GM23338 (cell line): ENCODE measurements at regions not wholly inside any gene's neighbourhood (a gene's known extent, or its start where the extent isn't known, plus 50 kb on each side); places are given as distances from the start of the nearest gene placed in this dataset.

Experiments used
- ATAC-seq: fragments of 200-7000 bp; cut with Tn5 transposase; 3 replicates; pipeline ENCODE4 v1.9.1; 2020
- DNase-seq: peaks from one replicate; pipeline ENCODE4 v3.0.0-alpha.2; 2015; ENCODE audit warnings: low spot score
- H2AFZ ChIP-seq: fragments of 200-600 bp; sonication (generic); 2 replicates; pipeline ENCODE4 v1.8.0; 2016; ENCODE audit warnings: antibody characterized with exemption, mild to moderate bottlenecking, moderate library complexity
- H3F3A ChIP-seq: fragments of 200-600 bp; sonication (generic); replicated peaks from 2 replicates; pipeline ENCODE4 v1.8.0; 2017; ENCODE audit warnings: antibody characterized with exemption, mixed run types, low read depth
- H3K27ac ChIP-seq: fragments of 200-600 bp; sonication (generic); 2 replicates; pipeline ENCODE4 v1.6.1; 2016; ENCODE audit warnings: low read depth
- H3K27me3 ChIP-seq: fragments of 200-600 bp; sonication (generic); 2 replicates; pipeline ENCODE4 v1.8.0; 2016; ENCODE audit warnings: mild to moderate bottlenecking, mixed run types, moderate library complexity; ENCODE audit not compliant: insufficient read depth
- H3K36me3 ChIP-seq: fragments of 200-600 bp; sonication (generic); 2 replicates; pipeline ENCODE4 v1.8.0; 2016; ENCODE audit warnings: mild to moderate bottlenecking; ENCODE audit not compliant: insufficient read depth
- H3K4me1 ChIP-seq: fragments of 200-600 bp; sonication (generic); 2 replicates; pipeline ENCODE4 v1.8.0; 2016; ENCODE audit warnings: mild to moderate bottlenecking, moderate library complexity; ENCODE audit not compliant: insufficient read depth
- H3K4me2 ChIP-seq: fragments of 200-600 bp; sonication (generic); 2 replicates; pipeline ENCODE4 v1.7.1; 2017; ENCODE audit warnings: mixed run types
- H3K4me3 ChIP-seq: fragments of 200-600 bp; sonication (generic); 2 replicates; pipeline ENCODE4 v1.6.1; 2016; ENCODE audit warnings: mixed run types
- H3K79me2 ChIP-seq: fragments of 200-600 bp; sonication (generic); replicated peaks from 2 replicates; pipeline ENCODE4 v1.8.0; 2017; ENCODE audit warnings: mild to moderate bottlenecking; ENCODE audit not compliant: insufficient read depth
- H3K9me2 ChIP-seq: fragments of 200-600 bp; sonication (generic); 2 replicates; pipeline ENCODE4 v1.8.0; 2017; ENCODE audit not compliant: insufficient read depth
- H4K20me1 ChIP-seq: fragments of 200-600 bp; sonication (generic); replicated peaks from 2 replicates; pipeline ENCODE4 v1.8.0; 2017; ENCODE audit warnings: mild to moderate bottlenecking; ENCODE audit not compliant: insufficient read depth
- H3K27ac Mint-ChIP-seq: 2 replicates; pipeline ENCODE4 v1.8.0; 2020; ENCODE audit warnings: inconsistent platforms, mild to moderate bottlenecking, moderate library complexity, mixed read lengths
- H3K27me3 Mint-ChIP-seq: 3 replicates; pipeline ENCODE4 v1.8.0; 2022; ENCODE audit warnings: low read depth, mild to moderate bottlenecking, moderate library complexity, mixed read lengths, inconsistent platforms; ENCODE audit not compliant: insufficient read depth, poor library complexity
- H3K36me3 Mint-ChIP-seq: 3 replicates; pipeline ENCODE4 v1.8.0; 2021; ENCODE audit warnings: low read depth, mild to moderate bottlenecking, inconsistent platforms, moderate library complexity, mixed read lengths
- H3K4me1 Mint-ChIP-seq: 3 replicates; pipeline ENCODE4 v1.8.0; 2020; ENCODE audit warnings: mild to moderate bottlenecking, inconsistent platforms, mixed read lengths
- H3K4me3 Mint-ChIP-seq: 3 replicates; pipeline ENCODE4 v1.8.0; 2021; ENCODE audit warnings: moderate library complexity, mild to moderate bottlenecking, inconsistent platforms, mixed read lengths
- H3K9me3 Mint-ChIP-seq: 3 replicates; pipeline ENCODE4 v1.8.0; 2020; ENCODE audit warnings: moderate library complexity, mild to moderate bottlenecking, inconsistent platforms, mixed read lengths
- CREB1 ChIP-seq: fragments of 250-450 bp; sonication (Bioruptor Pico); IDR thresholded peaks from 2 replicates; pipeline ENCODE4 v1.5.0; 2020; ENCODE audit warnings: low read depth, mild to moderate bottlenecking, moderate library complexity
- EZH2 ChIP-seq: fragments of 200-600 bp; sonication (generic); IDR thresholded peaks from one replicate; pipeline ENCODE4 v1.8.0; 2017; ENCODE audit warnings: antibody characterized with exemption, mild to moderate bottlenecking, low read depth; ENCODE audit not compliant: unreplicated experiment
- EZH2phosphoT487 ChIP-seq: fragments of 200-600 bp; sonication (generic); IDR thresholded peaks from one replicate; pipeline ENCODE4 v1.8.1; 2018; ENCODE audit warnings: antibody characterized with exemption; ENCODE audit not compliant: unreplicated experiment
- JUNB ChIP-seq: IDR thresholded peaks from one replicate; pipeline ENCODE4 v1.6.1; 2016; ENCODE audit warnings: antibody characterized with exemption; ENCODE audit not compliant: unreplicated experiment
- NANOG ChIP-seq: IDR thresholded peaks from 2 replicates; pipeline ENCODE4 v1.6.1; 2016; ENCODE audit warnings: antibody characterized with exemption, borderline replicate concordance
- POLR2AphosphoS5 ChIP-seq: IDR thresholded peaks from 2 replicates; pipeline ENCODE4 v1.6.1; 2016; ENCODE audit warnings: antibody characterized with exemption, low read depth
- STAT1 ChIP-seq: IDR thresholded peaks from one replicate; pipeline ENCODE4 v1.6.1; 2016; ENCODE audit warnings: antibody characterized with exemption; ENCODE audit not compliant: unreplicated experiment
- ZNF114 ChIP-seq: fragments of 250-450 bp; sonication (Bioruptor Pico); IDR thresholded peaks from 2 replicates; pipeline ENCODE4 v1.5.0; 2020; ENCODE audit warnings: mild to moderate bottlenecking, moderate library complexity
- ZNF331 ChIP-seq: fragments of 250-450 bp; sonication (Bioruptor Pico); IDR thresholded peaks from 2 replicates; pipeline ENCODE4 v1.5.0; 2020; ENCODE audit warnings: low read depth, mild to moderate bottlenecking, moderate library complexity
- TF ChIP-seq, protein P1 (sequence below): IDR thresholded peaks from one replicate; pipeline ENCODE4 v1.6.1; 2018; ENCODE audit warnings: antibody characterized with exemption; ENCODE audit not compliant: unreplicated experiment
- TF ChIP-seq, protein P2 (sequence below), 2 experiments: fragments of 200-600 bp in 1 of 2; sonication (generic) in 1 of 2; conservative IDR thresholded peaks; 2 replicates each; pipeline versions ENCODE4 v1.5.1 to v1.6.1; 2016 to 2017; ENCODE audit warnings: antibody characterized with exemption in 2 of 2, low read depth in 2 of 2, mild to moderate bottlenecking in 2 of 2, moderate library complexity in 1 of 2
- TF ChIP-seq, protein P3 (sequence below): IDR thresholded peaks from 2 replicates; pipeline ENCODE4 v1.6.1; 2016; ENCODE audit warnings: antibody characterized with exemption
- TF ChIP-seq, protein P4 (sequence below): fragments of 250-450 bp; sonication (Bioruptor Pico); IDR thresholded peaks from 2 replicates; pipeline ENCODE4 v1.5.0; 2020; ENCODE audit warnings: mild to moderate bottlenecking, moderate library complexity

DNA sequence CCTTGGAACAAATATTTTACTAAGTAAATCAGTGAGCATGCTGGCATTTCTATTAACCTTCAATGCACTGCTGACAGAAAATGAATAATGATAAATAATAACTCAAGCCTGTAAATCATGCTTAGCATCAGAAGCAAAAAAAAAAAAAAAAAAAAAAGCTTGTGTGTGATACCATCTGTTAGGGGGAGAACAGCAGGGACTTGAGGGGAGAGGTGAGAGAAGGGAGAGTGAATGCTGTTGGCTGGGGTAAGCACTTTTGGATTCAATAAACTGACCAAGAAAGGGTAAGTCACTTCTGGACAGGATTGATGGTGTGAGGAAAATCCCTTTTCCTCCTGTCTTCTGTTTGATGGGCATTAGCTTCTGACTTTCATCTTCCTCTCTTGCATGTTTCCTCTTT is 996.4 kb downstream of the KCNMA1 start:
- no peaks in the 10 kb centered on the region for H3K9me3 Mint-ChIP-seq
- Histone ChIP-seq H3K36me3 (no peaks in the 10 kb centered on the region), H3K4me1 (no peaks in the 10 kb centered on the region), H3K4me3 (no peak overlapping the region), H4K20me1 (no peaks in the 10 kb centered on the region), H3K4me2 (no peak overlapping the region), H3K79me2 (no peaks in the 10 kb centered on the region), H3K27me3 (no peaks in the 10 kb centered on the region), H3K9me2 (peaks cover 11% of the 10 kb centered on the region; the same call in 1 of the 2 replicates), H3K27ac (no peak overlapping the region), H3F3A (no peaks in the 10 kb centered on the region), H2AFZ (no peak overlapping the region)
- no peak overlapping the region for H3K4me3 Mint-ChIP-seq
- peaks cover 2% of the 10 kb centered on the region for H3K27me3 Mint-ChIP-seq
- ATAC-seq (no peak), DNase-seq (no peak)
- no peaks in the 10 kb centered on the region for H3K4me1 Mint-ChIP-seq
- H3K27ac Mint-ChIP-seq: no peak overlapping the region
- no peaks in the 10 kb centered on the region for H3K36me3 Mint-ChIP-seq
- no peak for TF ChIP-seq EZH2
- no peak for TF ChIP-seq CREB1 (CRISPR knock-in tag)
- TF ChIP-seq, protein P1, sequence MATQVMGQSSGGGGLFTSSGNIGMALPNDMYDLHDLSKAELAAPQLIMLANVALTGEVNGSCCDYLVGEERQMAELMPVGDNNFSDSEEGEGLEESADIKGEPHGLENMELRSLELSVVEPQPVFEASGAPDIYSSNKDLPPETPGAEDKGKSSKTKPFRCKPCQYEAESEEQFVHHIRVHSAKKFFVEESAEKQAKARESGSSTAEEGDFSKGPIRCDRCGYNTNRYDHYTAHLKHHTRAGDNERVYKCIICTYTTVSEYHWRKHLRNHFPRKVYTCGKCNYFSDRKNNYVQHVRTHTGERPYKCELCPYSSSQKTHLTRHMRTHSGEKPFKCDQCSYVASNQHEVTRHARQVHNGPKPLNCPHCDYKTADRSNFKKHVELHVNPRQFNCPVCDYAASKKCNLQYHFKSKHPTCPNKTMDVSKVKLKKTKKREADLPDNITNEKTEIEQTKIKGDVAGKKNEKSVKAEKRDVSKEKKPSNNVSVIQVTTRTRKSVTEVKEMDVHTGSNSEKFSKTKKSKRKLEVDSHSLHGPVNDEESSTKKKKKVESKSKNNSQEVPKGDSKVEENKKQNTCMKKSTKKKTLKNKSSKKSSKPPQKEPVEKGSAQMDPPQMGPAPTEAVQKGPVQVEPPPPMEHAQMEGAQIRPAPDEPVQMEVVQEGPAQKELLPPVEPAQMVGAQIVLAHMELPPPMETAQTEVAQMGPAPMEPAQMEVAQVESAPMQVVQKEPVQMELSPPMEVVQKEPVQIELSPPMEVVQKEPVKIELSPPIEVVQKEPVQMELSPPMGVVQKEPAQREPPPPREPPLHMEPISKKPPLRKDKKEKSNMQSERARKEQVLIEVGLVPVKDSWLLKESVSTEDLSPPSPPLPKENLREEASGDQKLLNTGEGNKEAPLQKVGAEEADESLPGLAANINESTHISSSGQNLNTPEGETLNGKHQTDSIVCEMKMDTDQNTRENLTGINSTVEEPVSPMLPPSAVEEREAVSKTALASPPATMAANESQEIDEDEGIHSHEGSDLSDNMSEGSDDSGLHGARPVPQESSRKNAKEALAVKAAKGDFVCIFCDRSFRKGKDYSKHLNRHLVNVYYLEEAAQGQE: no peak
- TF ChIP-seq, protein P2, sequence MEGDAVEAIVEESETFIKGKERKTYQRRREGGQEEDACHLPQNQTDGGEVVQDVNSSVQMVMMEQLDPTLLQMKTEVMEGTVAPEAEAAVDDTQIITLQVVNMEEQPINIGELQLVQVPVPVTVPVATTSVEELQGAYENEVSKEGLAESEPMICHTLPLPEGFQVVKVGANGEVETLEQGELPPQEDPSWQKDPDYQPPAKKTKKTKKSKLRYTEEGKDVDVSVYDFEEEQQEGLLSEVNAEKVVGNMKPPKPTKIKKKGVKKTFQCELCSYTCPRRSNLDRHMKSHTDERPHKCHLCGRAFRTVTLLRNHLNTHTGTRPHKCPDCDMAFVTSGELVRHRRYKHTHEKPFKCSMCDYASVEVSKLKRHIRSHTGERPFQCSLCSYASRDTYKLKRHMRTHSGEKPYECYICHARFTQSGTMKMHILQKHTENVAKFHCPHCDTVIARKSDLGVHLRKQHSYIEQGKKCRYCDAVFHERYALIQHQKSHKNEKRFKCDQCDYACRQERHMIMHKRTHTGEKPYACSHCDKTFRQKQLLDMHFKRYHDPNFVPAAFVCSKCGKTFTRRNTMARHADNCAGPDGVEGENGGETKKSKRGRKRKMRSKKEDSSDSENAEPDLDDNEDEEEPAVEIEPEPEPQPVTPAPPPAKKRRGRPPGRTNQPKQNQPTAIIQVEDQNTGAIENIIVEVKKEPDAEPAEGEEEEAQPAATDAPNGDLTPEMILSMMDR (conservative IDR thresholded peaks at IDR 0.05; ENCODE audit: low read depth in 2 of 2): no peak
- TF ChIP-seq POLR2AphosphoS5: no peak
- TF ChIP-seq, protein P3, sequence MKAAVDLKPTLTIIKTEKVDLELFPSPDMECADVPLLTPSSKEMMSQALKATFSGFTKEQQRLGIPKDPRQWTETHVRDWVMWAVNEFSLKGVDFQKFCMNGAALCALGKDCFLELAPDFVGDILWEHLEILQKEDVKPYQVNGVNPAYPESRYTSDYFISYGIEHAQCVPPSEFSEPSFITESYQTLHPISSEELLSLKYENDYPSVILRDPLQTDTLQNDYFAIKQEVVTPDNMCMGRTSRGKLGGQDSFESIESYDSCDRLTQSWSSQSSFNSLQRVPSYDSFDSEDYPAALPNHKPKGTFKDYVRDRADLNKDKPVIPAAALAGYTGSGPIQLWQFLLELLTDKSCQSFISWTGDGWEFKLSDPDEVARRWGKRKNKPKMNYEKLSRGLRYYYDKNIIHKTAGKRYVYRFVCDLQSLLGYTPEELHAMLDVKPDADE: no peak
- TF ChIP-seq JUNB: no peak
- TF ChIP-seq NANOG: no peak
- TF ChIP-seq STAT1: no peak
- TF ChIP-seq ZNF114: no peak
- TF ChIP-seq, protein P4, sequence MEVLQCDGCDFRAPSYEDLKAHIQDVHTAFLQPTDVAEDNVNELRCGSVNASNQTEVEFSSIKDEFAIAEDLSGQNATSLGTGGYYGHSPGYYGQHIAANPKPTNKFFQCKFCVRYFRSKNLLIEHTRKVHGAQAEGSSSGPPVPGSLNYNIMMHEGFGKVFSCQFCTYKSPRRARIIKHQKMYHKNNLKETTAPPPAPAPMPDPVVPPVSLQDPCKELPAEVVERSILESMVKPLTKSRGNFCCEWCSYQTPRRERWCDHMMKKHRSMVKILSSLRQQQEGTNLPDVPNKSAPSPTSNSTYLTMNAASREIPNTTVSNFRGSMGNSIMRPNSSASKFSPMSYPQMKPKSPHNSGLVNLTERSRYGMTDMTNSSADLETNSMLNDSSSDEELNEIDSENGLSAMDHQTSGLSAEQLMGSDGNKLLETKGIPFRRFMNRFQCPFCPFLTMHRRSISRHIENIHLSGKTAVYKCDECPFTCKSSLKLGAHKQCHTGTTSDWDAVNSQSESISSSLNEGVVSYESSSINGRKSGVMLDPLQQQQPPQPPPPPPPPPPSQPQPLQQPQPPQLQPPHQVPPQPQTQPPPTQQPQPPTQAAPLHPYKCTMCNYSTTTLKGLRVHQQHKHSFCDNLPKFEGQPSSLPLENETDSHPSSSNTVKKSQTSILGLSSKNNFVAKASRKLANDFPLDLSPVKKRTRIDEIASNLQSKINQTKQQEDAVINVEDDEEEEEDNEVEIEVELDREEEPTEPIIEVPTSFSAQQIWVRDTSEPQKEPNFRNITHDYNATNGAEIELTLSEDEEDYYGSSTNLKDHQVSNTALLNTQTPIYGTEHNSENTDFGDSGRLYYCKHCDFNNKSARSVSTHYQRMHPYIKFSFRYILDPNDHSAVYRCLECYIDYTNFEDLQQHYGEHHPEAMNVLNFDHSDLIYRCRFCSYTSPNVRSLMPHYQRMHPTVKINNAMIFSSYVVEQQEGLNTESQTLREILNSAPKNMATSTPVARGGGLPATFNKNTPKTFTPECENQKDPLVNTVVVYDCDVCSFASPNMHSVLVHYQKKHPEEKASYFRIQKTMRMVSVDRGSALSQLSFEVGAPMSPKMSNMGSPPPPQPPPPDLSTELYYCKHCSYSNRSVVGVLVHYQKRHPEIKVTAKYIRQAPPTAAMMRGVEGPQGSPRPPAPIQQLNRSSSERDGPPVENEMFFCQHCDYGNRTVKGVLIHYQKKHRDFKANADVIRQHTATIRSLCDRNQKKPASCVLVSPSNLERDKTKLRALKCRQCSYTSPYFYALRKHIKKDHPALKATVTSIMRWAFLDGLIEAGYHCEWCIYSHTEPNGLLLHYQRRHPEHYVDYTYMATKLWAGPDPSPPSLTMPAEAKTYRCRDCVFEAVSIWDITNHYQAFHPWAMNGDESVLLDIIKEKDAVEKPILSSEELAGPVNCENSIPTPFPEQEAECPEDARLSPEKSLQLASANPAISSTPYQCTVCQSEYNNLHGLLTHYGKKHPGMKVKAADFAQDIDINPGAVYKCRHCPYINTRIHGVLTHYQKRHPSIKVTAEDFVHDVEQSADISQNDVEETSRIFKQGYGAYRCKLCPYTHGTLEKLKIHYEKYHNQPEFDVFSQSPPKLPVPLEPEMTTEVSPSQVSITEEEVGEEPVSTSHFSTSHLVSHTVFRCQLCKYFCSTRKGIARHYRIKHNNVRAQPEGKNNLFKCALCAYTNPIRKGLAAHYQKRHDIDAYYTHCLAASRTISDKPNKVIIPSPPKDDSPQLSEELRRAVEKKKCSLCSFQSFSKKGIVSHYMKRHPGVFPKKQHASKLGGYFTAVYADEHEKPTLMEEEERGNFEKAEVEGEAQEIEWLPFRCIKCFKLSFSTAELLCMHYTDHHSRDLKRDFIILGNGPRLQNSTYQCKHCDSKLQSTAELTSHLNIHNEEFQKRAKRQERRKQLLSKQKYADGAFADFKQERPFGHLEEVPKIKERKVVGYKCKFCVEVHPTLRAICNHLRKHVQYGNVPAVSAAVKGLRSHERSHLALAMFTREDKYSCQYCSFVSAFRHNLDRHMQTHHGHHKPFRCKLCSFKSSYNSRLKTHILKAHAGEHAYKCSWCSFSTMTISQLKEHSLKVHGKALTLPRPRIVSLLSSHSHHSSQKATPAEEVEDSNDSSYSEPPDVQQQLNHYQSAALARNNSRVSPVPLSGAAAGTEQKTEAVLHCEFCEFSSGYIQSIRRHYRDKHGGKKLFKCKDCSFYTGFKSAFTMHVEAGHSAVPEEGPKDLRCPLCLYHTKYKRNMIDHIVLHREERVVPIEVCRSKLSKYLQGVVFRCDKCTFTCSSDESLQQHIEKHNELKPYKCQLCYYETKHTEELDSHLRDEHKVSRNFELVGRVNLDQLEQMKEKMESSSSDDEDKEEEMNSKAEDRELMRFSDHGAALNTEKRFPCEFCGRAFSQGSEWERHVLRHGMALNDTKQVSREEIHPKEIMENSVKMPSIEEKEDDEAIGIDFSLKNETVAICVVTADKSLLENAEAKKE (CRISPR knock-in tag): no peak
- no peak for TF ChIP-seq EZH2phosphoT487
- no peak for TF ChIP-seq ZNF331
